Cerebellar cortex (tissue), 1 donor: ENCODE measurements at regions not wholly inside any gene's neighbourhood (a gene's known extent, or its start where the extent isn't known, plus 50 kb on each side); places are given as distances from the start of the nearest gene placed in this dataset.
"Not testable (repeated sequence)": the region's sequence is repeated elsewhere in the genome, so short reads cannot be mapped to it uniquely, and the experiment has no call there.

Experiments used
- DNase-seq: peaks from one replicate; pipeline ENCODE4 v3.0.0-alpha.2; 2015; ENCODE audit warnings: low spot score

- peak; percentile 2 for DNase-seq
Observed at GRCh38 chr1:72397786-72398185, 115.4 kb upstream of the NEGR1 start.

GRCh38 chr1:72394457-72394856 lies 112.1 kb upstream of the NEGR1 start:
- DNase-seq = no peak

GRCh38 chr1:72379072-72379471 lies 96.7 kb upstream of the NEGR1 start:
- no peak for DNase-seq

GRCh38 chr1:72375226-72375625 lies 92.9 kb upstream of the NEGR1 start:
- no peak for DNase-seq

GRCh38 chr1:72371259-72372035 lies 89.1 kb upstream of the NEGR1 start:
- no peak for DNase-seq

- DNase-seq = not testable (repeated sequence)
Observed at GRCh38 chr1:72370836-72371235, 88.5 kb upstream of the NEGR1 start.

GRCh38 chr1:72369069-72369757 lies 86.9 kb upstream of the NEGR1 start:
- DNase-seq = no peak

GRCh38 chr1:72366466-72366865 lies 84.1 kb upstream of the NEGR1 start:
- DNase-seq = no peak

- DNase-seq = no peak
Observed at GRCh38 chr1:72365693-72366092, 83.4 kb upstream of the NEGR1 start.

- no peak for DNase-seq
Observed at GRCh38 chr1:72362538-72362937, 80.2 kb upstream of the NEGR1 start.

- no peak for DNase-seq
Observed at GRCh38 chr1:72357411-72357810, 75.1 kb upstream of the NEGR1 start.

- DNase-seq = no peak
Observed at GRCh38 chr1:72355899-72356298, 73.6 kb upstream of the NEGR1 start.

- no peak for DNase-seq
Observed at GRCh38 chr1:72341661-72342060, 59.3 kb upstream of the NEGR1 start.

GRCh38 chr1:72336776-72337175 lies 54.4 kb upstream of the NEGR1 start:
- DNase-seq = no peak
